ENCODE measurements at regions not wholly inside any gene's neighbourhood (a gene's known extent, or its start where the extent isn't known, plus 50 kb on each side); places are given as distances from the start of the nearest gene placed in this dataset.
"Not testable (repeated sequence)": the region's sequence is repeated elsewhere in the genome, so short reads cannot be mapped to it uniquely, and the experiment has no call there.

GRCh38 chr15:66884115-66884622, 181.2 kb upstream of the SMAD3 start:
- H3K4me3 Mint-ChIP-seq, result no peak overlapping the region
- no peak overlapping the region for H3K27ac Mint-ChIP-seq
- peaks cover 4 to 33% (median 30%) of the 10 kb centered on the region in 3 donors for H3K27me3 Mint-ChIP-seq
- H3K9me3 Mint-ChIP-seq, result peaks cover 0 to 17% (median 2%) of the 10 kb centered on the region in 7 donors
- no peak for ATAC-seq (ENCODE audit: low read depth in 2 of 2)
- no peaks in the 10 kb centered on the region for H3K36me3 Mint-ChIP-seq
- DNase-seq, result no peak
- peaks cover 0 to 6% (median 0%) of the 10 kb centered on the region in 3 donors for H3K4me1 Mint-ChIP-seq

GRCh38 chr15:66884661-66885237, 180.7 kb upstream of the SMAD3 start:
- no peak for ATAC-seq (ENCODE audit: low read depth in 2 of 2)
- Mint-ChIP-seq H3K27me3 (peaks cover 4 to 33% (median 30%) of the 10 kb centered on the region in 3 donors), H3K4me1 (peaks cover 0 to 6% (median 0%) of the 10 kb centered on the region in 3 donors), H3K27ac (no peak overlapping the region), H3K4me3 (no peak overlapping the region), H3K36me3 (no peaks in the 10 kb centered on the region), H3K9me3 (peaks cover 0 to 22% (median 2%) of the 10 kb centered on the region in 7 donors)
- no peak for DNase-seq

- Mint-ChIP-seq H3K4me3 (no peak overlapping the region), H3K36me3 (no peaks in the 10 kb centered on the region), H3K9me3 (peaks cover 0 to 27% (median 7%) of the 10 kb centered on the region in 7 donors), H3K27me3 (peaks cover 4 to 33% (median 30%) of the 10 kb centered on the region in 3 donors), H3K4me1 (peaks cover 0 to 6% (median 0%) of the 10 kb centered on the region in 3 donors), H3K27ac (no peak overlapping the region)
- ATAC-seq (ENCODE audit: low read depth in 2 of 2) (no peak), DNase-seq (no peak)
These were observed 180.0 kb upstream of the SMAD3 start for GRCh38 chr15:66885281-66885915.

GRCh38 chr15:66886241-66886675, 179.1 kb upstream of the SMAD3 start:
- no peak for DNase-seq
- Mint-ChIP-seq H3K4me1 (peaks cover 0 to under 1% (median 0%) of the 10 kb centered on the region in 3 donors), H3K27me3 (peaks cover 4 to 27% (median 22%) of the 10 kb centered on the region in 3 donors), H3K27ac (no peak overlapping the region), H3K4me3 (no peak overlapping the region), H3K36me3 (no peaks in the 10 kb centered on the region), H3K9me3 (peaks cover 0 to 30% (median 11%) of the 10 kb centered on the region in 7 donors)
- ATAC-seq (ENCODE audit: low read depth in 2 of 2), result no peak

- Mint-ChIP-seq H3K4me3 (no peak overlapping the region), H3K36me3 (peaks cover 0 to 4% of the 10 kb centered on the region in 2 donors), H3K9me3 (peaks cover 0 to 30% (median 12%) of the 10 kb centered on the region in 7 donors), H3K27ac (peak overlapping the region in 1 of 6 donors; percentile 60), H3K27me3 (peaks cover 4 to 29% (median 17%) of the 10 kb centered on the region in 3 donors), H3K4me1 (no peaks in the 10 kb centered on the region)
- DNase-seq (no peak), ATAC-seq (ENCODE audit: low read depth in 2 of 2) (no peak)
These were observed 178.6 kb upstream of the SMAD3 start for GRCh38 chr15:66886686-66887273.

- Mint-ChIP-seq H3K9me3 (peaks cover 0 to 30% (median 12%) of the 10 kb centered on the region in 7 donors), H3K27me3 (peaks cover 8 to 15% (median 11%) of the 10 kb centered on the region in 3 donors)
- DNase-seq; H3K27ac Mint-ChIP-seq; H3K4me1 Mint-ChIP-seq; H3K4me3 Mint-ChIP-seq; ATAC-seq (ENCODE audit: low read depth in 2 of 2); H3K36me3 Mint-ChIP-seq: not testable (repeated sequence)
These were observed 176.1 kb upstream of the SMAD3 start for GRCh38 chr15:66889298-66889697.

- Mint-ChIP-seq H3K27me3 (peaks cover 4 to 23% (median 15%) of the 10 kb centered on the region in 3 donors), H3K4me1 (peaks cover 5 to 17% (median 8%) of the 10 kb centered on the region in 3 donors)
- ATAC-seq (ENCODE audit: low read depth in 2 of 2), result no peak
These were observed 173.6 kb upstream of the SMAD3 start for GRCh38 chr15:66891776-66892175.

GRCh38 chr15:66893294-66893693, 172.1 kb upstream of the SMAD3 start:
- ATAC-seq (ENCODE audit: low read depth in 2 of 2) (no peak), DNase-seq (no peak)
- Mint-ChIP-seq H3K9me3 (peaks cover 0 to 21% (median 9%) of the 10 kb centered on the region in 7 donors), H3K4me1 (peaks cover 12 to 30% (median 14%) of the 10 kb centered on the region in 3 donors), H3K27me3 (peaks cover 4 to 23% (median 15%) of the 10 kb centered on the region in 3 donors), H3K36me3 (peaks cover 0 to 4% of the 10 kb centered on the region in 2 donors), H3K27ac (no peak overlapping the region), H3K4me3 (no peak overlapping the region)

More at GRCh38 chr15:66891776-66892175, 173.6 kb upstream of the SMAD3 start:
- peaks cover 0 to 30% (median 12%) of the 10 kb centered on the region in 7 donors for H3K9me3 Mint-ChIP-seq
- no peak for DNase-seq
- H3K27ac Mint-ChIP-seq, result no peak overlapping the region
- H3K4me3 Mint-ChIP-seq, result no peak overlapping the region
- H3K36me3 Mint-ChIP-seq, result peaks cover 0 to 4% of the 10 kb centered on the region in 2 donors

GRCh38 chr15:66894363-66894762, 171.0 kb upstream of the SMAD3 start:
- peaks cover 12 to 30% (median 14%) of the 10 kb centered on the region in 3 donors for H3K4me1 Mint-ChIP-seq
- H3K27me3 Mint-ChIP-seq, result peaks cover 4 to 23% (median 15%) of the 10 kb centered on the region in 3 donors
- DNase-seq (no peak), ATAC-seq (ENCODE audit: low read depth in 2 of 2) (no peak)
- H3K36me3 Mint-ChIP-seq, result peaks cover 0 to 4% of the 10 kb centered on the region in 2 donors
- peaks cover 0 to 13% (median 7%) of the 10 kb centered on the region in 7 donors for H3K9me3 Mint-ChIP-seq
- H3K4me3 Mint-ChIP-seq, result no peak overlapping the region
- peak overlapping the region in 1 of 6 donors; percentile 18 for H3K27ac Mint-ChIP-seq

GRCh38 chr15:66894986-66895780, 170.2 kb upstream of the SMAD3 start:
- peak overlapping the region in 1 of 8 donors; percentile 37 for H3K4me3 Mint-ChIP-seq
- H3K27ac Mint-ChIP-seq, result no peak overlapping the region
- peaks cover 0 to 4% of the 10 kb centered on the region in 2 donors for H3K36me3 Mint-ChIP-seq
- ATAC-seq (ENCODE audit: low read depth in 2 of 2) (no peak), DNase-seq (no peak)
- H3K27me3 Mint-ChIP-seq, result peaks cover 4 to 23% (median 15%) of the 10 kb centered on the region in 3 donors
- peaks cover 14 to 30% (median 18%) of the 10 kb centered on the region in 3 donors for H3K4me1 Mint-ChIP-seq
- peaks cover 0 to 6% (median 3%) of the 10 kb centered on the region in 7 donors for H3K9me3 Mint-ChIP-seq

- no peak overlapping the region for H3K4me3 Mint-ChIP-seq
- H3K27me3 Mint-ChIP-seq, result peaks cover 4 to 23% (median 15%) of the 10 kb centered on the region in 3 donors
- H3K36me3 Mint-ChIP-seq, result peaks cover 0 to 4% of the 10 kb centered on the region in 2 donors
- H3K4me1 Mint-ChIP-seq, result peaks cover 14 to 32% (median 19%) of the 10 kb centered on the region in 3 donors
- DNase-seq (no peak), ATAC-seq (ENCODE audit: low read depth in 2 of 2) (no peak)
- H3K9me3 Mint-ChIP-seq, result peaks cover 0 to 5% (median 0%) of the 10 kb centered on the region in 7 donors
- H3K27ac Mint-ChIP-seq, result no peak overlapping the region
These were observed 169.5 kb upstream of the SMAD3 start for GRCh38 chr15:66895794-66896453.

GRCh38 chr15:66896611-66897010, 168.8 kb upstream of the SMAD3 start:
- peaks cover 0 to 2% of the 10 kb centered on the region in 2 donors for H3K36me3 Mint-ChIP-seq
- peaks cover 4 to 20% (median 15%) of the 10 kb centered on the region in 3 donors for H3K27me3 Mint-ChIP-seq
- H3K4me1 Mint-ChIP-seq, result peaks cover 14 to 38% (median 21%) of the 10 kb centered on the region in 3 donors

More at GRCh38 chr15:66896611-66897010, 168.8 kb upstream of the SMAD3 start:
- Mint-ChIP-seq H3K27ac (peak overlapping the region in 2 of 6 donors; percentile 4 to 49), H3K4me3 (no peak overlapping the region), H3K9me3 (peaks cover 0 to under 1% (median 0%) of the 10 kb centered on the region in 7 donors)
- ATAC-seq (ENCODE audit: low read depth in 2 of 2), result no peak
- no peak for DNase-seq

Measured in naive B cell (primary cell).